PC-9 (cell line): ENCODE measurements at regions not wholly inside any gene's neighbourhood (a gene's known extent, or its start where the extent isn't known, plus 50 kb on each side); places are given as distances from the start of the nearest gene placed in this dataset.

Experiments
- BruUV-seq: library from RNA; stranded (reverse); fragments of 400-500 nt; replicated peaks from 2 replicates; lab custom pipeline; 2021; lab: Mats Ljungman, UMichigan
- CTCF ChIA-PET: fragments of 300-600 bp; sonication (Branson Sonifier 250); formaldehyde crosslinking; loops from one replicate; lab custom pipeline; 2022; ENCODE audit warnings: antibody characterized with exemption; lab: Charles Lee
- POLR2A ChIA-PET: fragments of 300-600 bp; sonication (Branson Sonifier 250); formaldehyde crosslinking; loops from one replicate; lab custom pipeline; 2022; ENCODE audit warnings: antibody characterized with exemption; ENCODE audit not compliant: unreplicated experiment; lab: Charles Lee
- DNase-seq, 2 experiments: peaks; one replicate each; pipeline versions ENCODE4 v3.0.0 to v3.0.0-alpha.2; 2015 to 2022; ENCODE audit warnings: mixed read lengths in 1 of 2
- H2AFZ ChIP-seq: fragments of 200-600 bp; sonication (generic); 2 replicates; pipeline ENCODE4 v1.8.1; 2017; ENCODE audit warnings: antibody characterized with exemption
- H3F3A ChIP-seq: fragments of 200-600 bp; sonication (generic); 2 replicates; pipeline ENCODE4 v1.8.1; 2017; ENCODE audit warnings: antibody characterized with exemption, mild to moderate bottlenecking, low read depth; ENCODE audit not compliant: insufficient read depth
- H3K27ac ChIP-seq: fragments of 200-600 bp; sonication (generic); 2 replicates; pipeline ENCODE4 v1.6.1; 2016; ENCODE audit warnings: mixed run types
- H3K27me3 ChIP-seq: fragments of 200-600 bp; sonication (generic); 2 replicates; pipeline ENCODE4 v1.6.1; 2016; ENCODE audit warnings: low read depth, mixed run types; ENCODE audit not compliant: insufficient read depth
- H3K36me3 ChIP-seq: fragments of 200-600 bp; sonication (generic); 2 replicates; pipeline ENCODE4 v1.6.1; 2016; ENCODE audit warnings: low read depth, mixed run types
- H3K4me1 ChIP-seq: fragments of 200-600 bp; sonication (generic); replicated peaks from 2 replicates; pipeline ENCODE4 v1.6.1; 2016; ENCODE audit warnings: mixed run types; ENCODE audit not compliant: insufficient read depth
- H3K4me2 ChIP-seq: fragments of 200-600 bp; sonication (generic); 2 replicates; pipeline ENCODE4 v1.6.1; 2017; ENCODE audit warnings: mixed run types
- H3K4me3 ChIP-seq: fragments of 200-600 bp; sonication (generic); 2 replicates; pipeline ENCODE4 v1.6.1; 2016; ENCODE audit warnings: mixed run types
- H3K79me2 ChIP-seq: fragments of 200-600 bp; sonication (generic); 2 replicates; pipeline ENCODE4 v1.6.1; 2017; ENCODE audit warnings: low read depth, mixed run types
- H3K9me2 ChIP-seq: fragments of 200-600 bp; sonication (generic); 2 replicates; pipeline ENCODE4 v1.8.1; 2017; ENCODE audit warnings: mild to moderate bottlenecking; ENCODE audit not compliant: insufficient read depth
- H3K9me3 ChIP-seq: fragments of 200-600 bp; sonication (generic); 2 replicates; pipeline ENCODE4 v1.8.1; 2016; ENCODE audit warnings: low read depth; ENCODE audit not compliant: insufficient read depth
- H4K20me1 ChIP-seq: fragments of 200-600 bp; sonication (generic); 2 replicates; pipeline ENCODE4 v1.8.1; 2017; ENCODE audit not compliant: insufficient read depth
- CTCF ChIP-seq: fragments of 200-600 bp; sonication (generic); conservative IDR thresholded peaks from 2 replicates; pipeline ENCODE4 v1.6.1; 2017; ENCODE audit warnings: mixed run types, antibody characterized with exemption, mild to moderate bottlenecking, moderate library complexity
- EZH2 ChIP-seq: fragments of 200-600 bp; sonication (generic); IDR thresholded peaks from 2 replicates; pipeline ENCODE4 v1.8.0; 2017; ENCODE audit warnings: antibody characterized with exemption, low read depth
- intact Hi-C: fragments of 100-400 bp; cut with micrococcal nuclease; formaldehyde crosslinking; loops from one replicate; pipeline ENCODE4 v1.10.0; 2022; ENCODE audit not compliant: unreplicated experiment

- H3K4me1 ChIP-seq: no peaks in the 10 kb centered on the region
- no peak overlapping the region for H3K4me2 ChIP-seq
- H3K27ac ChIP-seq: no peak overlapping the region
- no peak overlapping the region for H3K4me3 ChIP-seq
- no TSS peak for BruUV-seq
- no peaks in the 10 kb centered on the region for H3K36me3 ChIP-seq
- no peaks in the 10 kb centered on the region for H3K9me3 ChIP-seq
- H3K27me3 ChIP-seq: no peaks in the 10 kb centered on the region
- no peaks in the 10 kb centered on the region for H3F3A ChIP-seq
- intact Hi-C loops: no loop called here
- H4K20me1 ChIP-seq: no peaks in the 10 kb centered on the region
- H3K9me2 ChIP-seq: no peaks in the 10 kb centered on the region
- no peaks in the 10 kb centered on the region for H3K79me2 ChIP-seq
- H2AFZ ChIP-seq: no peak overlapping the region
- ChIA-PET CTCF (no interaction called here), POLR2A (no interaction called here)
- DNase-seq: no peak
- TF ChIP-seq EZH2 (no peak), CTCF (no peak)
Measured at GRCh38 chr3:87706176-87706575, 352.6 kb downstream of the CGGBP1 start.

GRCh38 chr3:87702600-87702999 is 356.2 kb downstream of the CGGBP1 start:
- no peak overlapping the region for H3K27ac ChIP-seq
- H3K79me2 ChIP-seq: no peaks in the 10 kb centered on the region
- intact Hi-C loops: no loop called here
- no peak overlapping the region for H3K4me2 ChIP-seq
- H3K4me1 ChIP-seq: no peaks in the 10 kb centered on the region
- no peaks in the 10 kb centered on the region for H4K20me1 ChIP-seq
- no TSS peak for BruUV-seq
- TF ChIP-seq CTCF (no peak), EZH2 (no peak)
- H3K9me3 ChIP-seq: no peaks in the 10 kb centered on the region
- H3K9me2 ChIP-seq: no peaks in the 10 kb centered on the region
- no peak overlapping the region for H3K4me3 ChIP-seq
- no peaks in the 10 kb centered on the region for H3K27me3 ChIP-seq
- H2AFZ ChIP-seq: no peak overlapping the region
- no peak for DNase-seq
- H3F3A ChIP-seq: no peaks in the 10 kb centered on the region
- CTCF ChIA-PET: no interaction called here
- H3K36me3 ChIP-seq: no peaks in the 10 kb centered on the region
- POLR2A ChIA-PET: no interaction called here

GRCh38 chr3:87696124-87697013 is 362.4 kb downstream of the CGGBP1 start:
- intact Hi-C loops: no loop called here
- ChIA-PET POLR2A (interaction anchor here (0.6 kb wide), 1 partner anchor 14 kb away, joined by 5 read pairs; no protein-coding TSS in a partner anchor), CTCF (no interaction called here)

More at GRCh38 chr3:87696124-87697013, 362.4 kb downstream of the CGGBP1 start:
- Histone ChIP-seq H3K27me3 (no peaks in the 10 kb centered on the region), H3K4me2 (no peak overlapping the region), H3K79me2 (no peaks in the 10 kb centered on the region), H3K36me3 (no peaks in the 10 kb centered on the region), H3K4me3 (no peak overlapping the region), H3F3A (no peaks in the 10 kb centered on the region), H4K20me1 (no peaks in the 10 kb centered on the region), H3K4me1 (no peaks in the 10 kb centered on the region), H2AFZ (peak overlapping the region; percentile 36; the same call in 1 of the 2 replicates), H3K9me2 (peaks cover 6% of the 10 kb centered on the region; the same call in 1 of the 2 replicates), H3K27ac (no peak overlapping the region), H3K9me3 (no peaks in the 10 kb centered on the region)
- no peak for DNase-seq
- BruUV-seq: no TSS peak
- TF ChIP-seq CTCF (no peak), EZH2 (no peak)
